ENCODE measurements at regions not wholly inside any gene's neighbourhood (a gene's known extent, or its start where the extent isn't known, plus 50 kb on each side); places are given as distances from the start of the nearest gene placed in this dataset.

DNA sequence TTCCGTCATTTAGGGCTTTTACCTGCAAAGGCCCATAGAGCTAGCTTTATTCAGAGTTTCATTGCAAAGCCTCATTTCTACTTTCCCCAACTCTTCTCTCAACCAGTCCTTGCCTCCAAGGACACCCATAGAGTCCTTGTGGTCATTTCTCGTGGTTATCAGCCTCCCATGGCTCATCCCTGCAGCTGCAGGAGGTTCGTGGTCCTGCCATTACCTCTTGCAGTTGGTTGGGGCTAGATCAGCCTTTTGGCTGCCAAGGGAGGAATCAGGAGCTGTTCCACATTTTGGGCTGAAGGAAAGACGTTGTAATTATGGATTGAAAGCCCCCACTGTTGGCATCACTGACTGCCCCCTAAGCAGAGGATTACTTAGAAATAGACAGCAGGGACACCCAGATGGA lies 231.0 kb downstream of the MAN2A1 start (continued):
- TF ChIP-seq SIN3A (IDR thresholded peaks at IDR 0.05; ENCODE audit: low read depth): no peak
- no peak for TF ChIP-seq EGR1 (IDR thresholded peaks at IDR 0.05; ENCODE audit: low read depth)
- no peak for TF ChIP-seq POLR2AphosphoS5 (IDR thresholded peaks at IDR 0.05; ENCODE audit: low read depth, low read length)
- no peak for TF ChIP-seq EZH2 (IDR thresholded peaks at IDR 0.05)
- TF ChIP-seq FOSL1 (IDR thresholded peaks at IDR 0.05; ENCODE audit: low read depth): no peak
- TF ChIP-seq YY1 (IDR thresholded peaks at IDR 0.05; ENCODE audit: extremely low read depth, insufficient replicate concordance, low read depth, low read length): no peak

DNA sequence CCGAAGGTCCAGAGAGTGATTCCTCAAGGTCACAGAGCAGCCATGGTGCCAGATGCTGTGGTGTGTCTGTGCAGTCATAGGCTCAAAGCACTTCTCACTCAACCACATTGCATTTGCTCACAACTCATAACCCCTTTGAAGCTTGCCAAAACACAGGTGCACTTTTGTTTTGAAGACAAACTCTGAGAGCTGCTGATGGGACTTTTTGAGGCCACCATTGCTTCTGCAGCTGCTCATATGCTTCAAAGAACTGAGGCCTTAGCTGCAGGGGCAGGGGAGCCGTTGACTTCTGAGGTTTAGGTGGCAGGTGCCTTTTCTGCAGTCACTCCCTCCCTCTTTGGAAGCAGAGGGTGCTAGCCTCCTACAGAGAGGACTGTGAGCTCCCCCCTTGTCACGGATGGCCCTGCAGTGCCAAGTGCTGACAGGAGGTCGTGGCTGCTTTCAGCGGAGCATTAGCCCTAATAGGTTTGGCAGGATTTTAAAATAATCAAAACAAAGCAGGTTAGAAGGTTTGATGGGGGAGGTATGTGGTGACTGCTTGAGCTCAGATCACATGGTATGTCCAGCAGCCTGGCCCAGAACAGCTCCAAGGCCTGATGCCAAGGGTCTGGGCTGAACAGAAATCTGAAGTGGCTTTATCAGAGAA lies 232.1 kb downstream of the MAN2A1 start:
- H3K79me2 ChIP-seq (ENCODE audit: insufficient read depth, low read length): no peaks in the 10 kb centered on the region
- intact Hi-C loops (cut with micrococcal nuclease): no loop called here
- no peak overlapping the region for H3K27ac ChIP-seq (ENCODE audit: low read depth, low read length)
- no peaks in the 10 kb centered on the region for H3K9me2 ChIP-seq (ENCODE audit: insufficient read depth)
- ChIA-PET CTCF (no interaction called here), POLR2A (no interaction called here), RAD21 (ENCODE audit: low non-redundant PET in 1 of 2, low total read pairs in 2 of 2, uncharacterized antibody in 2 of 2, unreplicated experiment in 2 of 2) (no interaction called here)
- BruUV-seq (replicated peaks): no TSS peak
- no peak overlapping the region for H3K4me2 ChIP-seq (ENCODE audit: low read length)
- H3K27me3 ChIP-seq (ENCODE audit: insufficient read depth, low read length): no peaks in the 10 kb centered on the region
- H4K20me1 ChIP-seq (ENCODE audit: insufficient read depth): no peaks in the 10 kb centered on the region
- H3K9ac ChIP-seq (ENCODE audit: low read length): no peak overlapping the region
- no peak for ATAC-seq
- no peaks in the 10 kb centered on the region for H3K9me3 ChIP-seq (ENCODE audit: control insufficient read depth in 1 of 2, insufficient read depth in 1 of 2, low read depth in 1 of 2, low read length in 2 of 2)
- no peak for DNase-seq (ENCODE audit: low read depth, low spot score)
- H2AFZ ChIP-seq (ENCODE audit: low read depth, low read length, poor library complexity, severe bottlenecking): no peak overlapping the region
- H3K4me1 ChIP-seq (ENCODE audit: control insufficient read depth in 1 of 2, insufficient read depth in 2 of 2, low read length in 2 of 2): no peaks in the 10 kb centered on the region
- no peaks in the 10 kb centered on the region for H3K36me3 ChIP-seq (ENCODE audit: control insufficient read depth in 1 of 2, insufficient read depth in 2 of 2, low read length in 2 of 2)
- no peak overlapping the region for H3K4me3 ChIP-seq (replicated peaks in 1 of 2; ENCODE audit: low read depth in 1 of 2, low read length in 2 of 2)
- TF ChIP-seq, protein P1, sequence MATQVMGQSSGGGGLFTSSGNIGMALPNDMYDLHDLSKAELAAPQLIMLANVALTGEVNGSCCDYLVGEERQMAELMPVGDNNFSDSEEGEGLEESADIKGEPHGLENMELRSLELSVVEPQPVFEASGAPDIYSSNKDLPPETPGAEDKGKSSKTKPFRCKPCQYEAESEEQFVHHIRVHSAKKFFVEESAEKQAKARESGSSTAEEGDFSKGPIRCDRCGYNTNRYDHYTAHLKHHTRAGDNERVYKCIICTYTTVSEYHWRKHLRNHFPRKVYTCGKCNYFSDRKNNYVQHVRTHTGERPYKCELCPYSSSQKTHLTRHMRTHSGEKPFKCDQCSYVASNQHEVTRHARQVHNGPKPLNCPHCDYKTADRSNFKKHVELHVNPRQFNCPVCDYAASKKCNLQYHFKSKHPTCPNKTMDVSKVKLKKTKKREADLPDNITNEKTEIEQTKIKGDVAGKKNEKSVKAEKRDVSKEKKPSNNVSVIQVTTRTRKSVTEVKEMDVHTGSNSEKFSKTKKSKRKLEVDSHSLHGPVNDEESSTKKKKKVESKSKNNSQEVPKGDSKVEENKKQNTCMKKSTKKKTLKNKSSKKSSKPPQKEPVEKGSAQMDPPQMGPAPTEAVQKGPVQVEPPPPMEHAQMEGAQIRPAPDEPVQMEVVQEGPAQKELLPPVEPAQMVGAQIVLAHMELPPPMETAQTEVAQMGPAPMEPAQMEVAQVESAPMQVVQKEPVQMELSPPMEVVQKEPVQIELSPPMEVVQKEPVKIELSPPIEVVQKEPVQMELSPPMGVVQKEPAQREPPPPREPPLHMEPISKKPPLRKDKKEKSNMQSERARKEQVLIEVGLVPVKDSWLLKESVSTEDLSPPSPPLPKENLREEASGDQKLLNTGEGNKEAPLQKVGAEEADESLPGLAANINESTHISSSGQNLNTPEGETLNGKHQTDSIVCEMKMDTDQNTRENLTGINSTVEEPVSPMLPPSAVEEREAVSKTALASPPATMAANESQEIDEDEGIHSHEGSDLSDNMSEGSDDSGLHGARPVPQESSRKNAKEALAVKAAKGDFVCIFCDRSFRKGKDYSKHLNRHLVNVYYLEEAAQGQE (IDR thresholded peaks at IDR 0.05; ENCODE audit: low read depth): no peak
- TF ChIP-seq, protein P2, sequence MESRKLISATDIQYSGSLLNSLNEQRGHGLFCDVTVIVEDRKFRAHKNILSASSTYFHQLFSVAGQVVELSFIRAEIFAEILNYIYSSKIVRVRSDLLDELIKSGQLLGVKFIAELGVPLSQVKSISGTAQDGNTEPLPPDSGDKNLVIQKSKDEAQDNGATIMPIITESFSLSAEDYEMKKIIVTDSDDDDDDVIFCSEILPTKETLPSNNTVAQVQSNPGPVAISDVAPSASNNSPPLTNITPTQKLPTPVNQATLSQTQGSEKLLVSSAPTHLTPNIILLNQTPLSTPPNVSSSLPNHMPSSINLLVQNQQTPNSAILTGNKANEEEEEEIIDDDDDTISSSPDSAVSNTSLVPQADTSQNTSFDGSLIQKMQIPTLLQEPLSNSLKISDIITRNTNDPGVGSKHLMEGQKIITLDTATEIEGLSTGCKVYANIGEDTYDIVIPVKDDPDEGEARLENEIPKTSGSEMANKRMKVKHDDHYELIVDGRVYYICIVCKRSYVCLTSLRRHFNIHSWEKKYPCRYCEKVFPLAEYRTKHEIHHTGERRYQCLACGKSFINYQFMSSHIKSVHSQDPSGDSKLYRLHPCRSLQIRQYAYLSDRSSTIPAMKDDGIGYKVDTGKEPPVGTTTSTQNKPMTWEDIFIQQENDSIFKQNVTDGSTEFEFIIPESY (IDR thresholded peaks at IDR 0.05; ENCODE audit: extremely low read depth, insufficient replicate concordance, low read length): no peak
- no peak for TF ChIP-seq SIN3A (IDR thresholded peaks at IDR 0.05; ENCODE audit: low read depth)
- TF ChIP-seq SP1 (IDR thresholded peaks at IDR 0.05; ENCODE audit: low read depth): no peak
- no peak for TF ChIP-seq ZNF274 (IDR thresholded peaks at IDR 0.05; ENCODE audit: low read depth, low read length)
- no peak for TF ChIP-seq CBX3 (IDR thresholded peaks at IDR 0.05; ENCODE audit: low read depth)
- no peak for TF ChIP-seq POLR2AphosphoS5 (IDR thresholded peaks at IDR 0.05; ENCODE audit: low read depth, low read length)
- no peak for TF ChIP-seq RAD21 (IDR thresholded peaks at IDR 0.05; ENCODE audit: low read depth)
- no peak for TF ChIP-seq ELF1 (IDR thresholded peaks at IDR 0.05; ENCODE audit: borderline replicate concordance, low read depth)
- no peak for TF ChIP-seq JUND (IDR thresholded peaks at IDR 0.05)
- TF ChIP-seq FOSL1 (IDR thresholded peaks at IDR 0.05; ENCODE audit: low read depth): no peak
- TF ChIP-seq TCF7L2 (IDR thresholded peaks at IDR 0.05; ENCODE audit: borderline replicate concordance, extremely low read depth, insufficient read depth, insufficient read length): no peak
- TF ChIP-seq YY1 (IDR thresholded peaks at IDR 0.05; ENCODE audit: extremely low read depth, insufficient replicate concordance, low read depth, low read length): no peak
- TF ChIP-seq, protein P3, sequence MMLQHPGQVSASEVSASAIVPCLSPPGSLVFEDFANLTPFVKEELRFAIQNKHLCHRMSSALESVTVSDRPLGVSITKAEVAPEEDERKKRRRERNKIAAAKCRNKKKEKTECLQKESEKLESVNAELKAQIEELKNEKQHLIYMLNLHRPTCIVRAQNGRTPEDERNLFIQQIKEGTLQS (IDR thresholded peaks at IDR 0.05): no peak
- no peak for TF ChIP-seq ZFX (IDR thresholded peaks at IDR 0.05)
- no peak for TF ChIP-seq POLR2A (IDR thresholded peaks at IDR 0.05; ENCODE audit: borderline replicate concordance, extremely low read depth, insufficient read depth, insufficient read length)
- no peak for TF ChIP-seq EZH2 (IDR thresholded peaks at IDR 0.05)
- no peak for TF ChIP-seq EGR1 (IDR thresholded peaks at IDR 0.05; ENCODE audit: low read depth)
- TF ChIP-seq, protein P4, sequence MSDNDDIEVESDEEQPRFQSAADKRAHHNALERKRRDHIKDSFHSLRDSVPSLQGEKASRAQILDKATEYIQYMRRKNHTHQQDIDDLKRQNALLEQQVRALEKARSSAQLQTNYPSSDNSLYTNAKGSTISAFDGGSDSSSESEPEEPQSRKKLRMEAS (IDR thresholded peaks at IDR 0.05): no peak
